Activated CD4-positive, alpha-beta T cell treated with anti-CD3 and anti-CD28 coated beads, Interleukin-2, amount 10 ng/mL, durations not matched to agents 24 days and 14 days (primary cell): ENCODE measurements at regions not wholly inside any gene's neighbourhood (a gene's known extent, or its start where the extent isn't known, plus 50 kb on each side); places are given as distances from the start of the nearest gene placed in this dataset.
"Not testable (repeated sequence)": the region's sequence is repeated elsewhere in the genome, so short reads cannot be mapped to it uniquely, and the experiment has no call there.

Experiments
- DNase-seq: peaks from one replicate; pipeline ENCODE4 v3.0.0; 2022
- H3K27ac Mint-ChIP-seq: one replicate; pipeline ENCODE4 v1.8.0; 2022; ENCODE audit warnings: mild to moderate bottlenecking, mixed read lengths
- H3K27me3 Mint-ChIP-seq: one replicate; pipeline ENCODE4 v1.8.0; 2022; ENCODE audit warnings: mixed read lengths
- H3K36me3 Mint-ChIP-seq: one replicate; pipeline ENCODE4 v1.8.0; 2022; ENCODE audit warnings: low read depth, mild to moderate bottlenecking, mixed read lengths
- H3K4me1 Mint-ChIP-seq: one replicate; pipeline ENCODE4 v1.8.0; 2021; ENCODE audit warnings: mixed read lengths
- H3K4me3 Mint-ChIP-seq: one replicate; pipeline ENCODE4 v1.8.0; 2022; ENCODE audit warnings: mild to moderate bottlenecking, moderate library complexity, mixed read lengths
- H3K9me3 Mint-ChIP-seq: one replicate; pipeline ENCODE4 v1.8.0; 2021; ENCODE audit warnings: mixed read lengths
- intact Hi-C: fragments of 100-400 bp; cut with micrococcal nuclease; formaldehyde crosslinking; loops from one replicate; pipeline ENCODE4 v1.15.1; 2023

DNA sequence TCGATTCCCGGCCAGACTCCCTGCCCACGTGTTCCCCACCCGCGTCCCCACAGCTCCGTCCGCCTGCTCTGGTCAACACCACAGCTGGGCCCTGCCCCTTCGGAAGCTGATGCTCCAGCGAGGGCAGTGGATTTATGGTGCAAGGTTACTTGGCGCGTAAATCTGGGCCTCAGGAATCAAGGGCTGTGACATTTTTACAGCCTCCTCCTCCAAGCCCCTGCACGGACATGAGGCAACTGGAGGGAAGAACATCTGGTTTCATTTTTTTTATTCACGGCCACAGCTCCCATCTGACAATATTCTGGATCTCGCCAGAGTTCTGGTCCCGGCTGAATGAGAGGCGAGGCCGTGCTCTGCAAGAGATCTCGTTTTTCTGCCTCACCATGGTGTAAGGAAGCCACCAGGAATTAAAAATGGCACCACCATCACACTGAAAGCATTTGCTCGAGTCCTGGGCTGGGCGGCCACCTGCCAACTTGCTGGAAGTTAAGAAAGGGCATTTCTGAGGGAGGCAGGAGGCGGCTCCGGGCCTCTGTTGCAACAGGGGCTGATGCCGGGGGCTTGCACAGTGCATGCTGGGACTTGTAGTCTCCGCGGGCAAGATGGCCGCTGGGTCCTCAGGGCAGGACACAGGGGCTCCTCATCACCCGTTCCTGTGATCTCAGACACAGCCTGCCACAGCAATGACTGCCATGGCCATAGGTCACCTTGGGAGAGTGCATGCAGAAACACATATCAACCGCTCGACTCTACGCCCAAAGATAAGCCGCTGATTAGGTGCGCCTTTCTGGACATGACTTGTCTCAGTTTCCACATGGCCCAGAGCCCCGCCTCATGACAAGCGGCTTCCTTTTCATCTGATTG is 148.5 kb downstream of the LY86 start:
- peaks cover 53% of the 10 kb centered on the region for H3K27me3 Mint-ChIP-seq
- no peaks in the 10 kb centered on the region for H3K9me3 Mint-ChIP-seq
- H3K4me3 Mint-ChIP-seq: no peak overlapping the region
- no peak for DNase-seq
- H3K4me1 Mint-ChIP-seq: peaks cover 3% of the 10 kb centered on the region
- intact Hi-C loops: no loop called here
- no peaks in the 10 kb centered on the region for H3K36me3 Mint-ChIP-seq
- H3K27ac Mint-ChIP-seq: no peak overlapping the region

DNA sequence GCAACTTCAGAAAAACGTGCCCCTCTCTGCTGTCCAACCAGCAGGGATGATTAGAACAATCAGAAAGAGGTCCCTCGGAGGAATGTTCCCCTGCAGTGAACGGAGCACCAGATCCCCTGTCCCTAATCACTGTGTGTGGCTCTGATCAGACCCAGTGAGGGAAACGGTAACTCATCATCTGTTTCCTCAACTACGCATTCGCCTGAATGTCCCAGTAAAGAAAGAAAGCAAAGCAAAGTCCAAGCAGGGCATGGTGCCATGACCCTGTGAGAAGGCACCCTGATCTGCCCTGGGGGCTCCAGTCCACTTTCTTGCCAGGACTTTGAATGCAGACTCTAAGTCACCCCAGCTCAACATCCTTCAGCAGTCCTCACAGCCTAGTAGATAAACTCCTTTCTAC is 149.2 kb downstream of the LY86 start:
- H3K27me3 Mint-ChIP-seq: peaks cover 52% of the 10 kb centered on the region
- H3K27ac Mint-ChIP-seq: no peak overlapping the region
- intact Hi-C loops: no loop called here
- H3K9me3 Mint-ChIP-seq: no peaks in the 10 kb centered on the region
- no peak overlapping the region for H3K4me3 Mint-ChIP-seq
- DNase-seq: no peak
- H3K4me1 Mint-ChIP-seq: peaks cover 7% of the 10 kb centered on the region
- no peaks in the 10 kb centered on the region for H3K36me3 Mint-ChIP-seq

DNA sequence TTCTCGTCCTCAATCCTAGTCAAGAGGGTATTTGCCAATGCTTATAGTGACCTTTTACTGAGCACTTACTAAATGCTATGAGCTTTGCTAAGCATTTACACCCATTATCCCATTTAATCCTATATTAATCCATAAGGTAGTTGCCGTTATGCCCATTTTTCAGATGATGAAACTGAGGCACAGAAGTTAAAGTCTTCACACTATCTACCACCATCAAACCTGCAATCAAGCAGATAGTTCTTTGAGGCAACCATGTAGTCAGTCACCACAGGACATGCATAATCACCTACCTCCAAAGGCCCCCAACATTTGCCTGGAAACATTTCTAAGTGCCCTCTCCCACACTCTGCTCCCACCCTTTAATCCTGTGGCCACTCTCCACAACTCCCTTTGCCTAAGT is 149.6 kb downstream of the LY86 start:
- intact Hi-C loops: no loop called here
- DNase-seq: no peak
- H3K27me3 Mint-ChIP-seq: peaks cover 52% of the 10 kb centered on the region
- H3K4me1 Mint-ChIP-seq: peaks cover 10% of the 10 kb centered on the region
- no peaks in the 10 kb centered on the region for H3K36me3 Mint-ChIP-seq
- no peak overlapping the region for H3K4me3 Mint-ChIP-seq
- no peaks in the 10 kb centered on the region for H3K9me3 Mint-ChIP-seq
- H3K27ac Mint-ChIP-seq: no peak overlapping the region

DNA sequence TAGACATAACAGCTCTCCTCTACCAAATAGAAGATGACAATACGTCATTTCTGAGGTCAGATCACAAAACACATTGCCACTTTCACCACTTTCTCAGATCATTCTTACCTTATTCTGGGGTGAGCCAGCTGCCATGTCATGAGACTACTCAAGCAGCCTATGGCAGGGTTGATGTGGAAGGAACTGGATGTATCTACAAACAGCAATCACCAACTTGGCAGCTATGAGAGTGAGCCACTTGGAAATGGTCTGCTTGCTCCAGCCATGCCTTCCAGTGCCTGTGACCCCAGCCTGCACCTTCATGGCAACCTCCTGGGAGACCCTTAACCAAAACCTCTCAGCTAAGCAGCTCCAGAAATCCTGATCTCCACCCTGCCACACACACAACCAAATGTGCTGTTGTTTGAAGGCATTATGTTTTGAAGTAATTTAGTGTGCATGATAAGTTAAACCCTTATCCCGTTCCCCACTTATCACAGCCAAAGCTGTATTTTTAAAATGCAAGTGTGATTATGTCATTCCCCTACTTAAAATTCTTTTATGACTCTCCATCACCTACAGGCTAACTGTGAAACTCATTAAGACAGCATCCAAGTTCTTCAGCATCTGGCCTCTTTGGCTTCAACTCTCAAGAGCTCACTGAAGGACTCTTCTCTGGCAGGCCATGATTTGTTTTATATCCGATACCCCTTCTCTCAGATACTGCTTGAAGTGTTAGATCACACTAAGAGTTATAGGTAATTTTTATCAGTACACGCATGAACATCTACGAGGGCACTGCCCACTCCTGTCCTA is 150.6 kb downstream of the LY86 start:
- intact Hi-C loops: no loop called here
- Mint-ChIP-seq H3K4me3 (no peak overlapping the region), H3K36me3 (no peaks in the 10 kb centered on the region), H3K9me3 (no peaks in the 10 kb centered on the region), H3K27ac (no peak overlapping the region), H3K27me3 (peaks cover 55% of the 10 kb centered on the region), H3K4me1 (peaks cover 12% of the 10 kb centered on the region)
- DNase-seq: no peak

DNA sequence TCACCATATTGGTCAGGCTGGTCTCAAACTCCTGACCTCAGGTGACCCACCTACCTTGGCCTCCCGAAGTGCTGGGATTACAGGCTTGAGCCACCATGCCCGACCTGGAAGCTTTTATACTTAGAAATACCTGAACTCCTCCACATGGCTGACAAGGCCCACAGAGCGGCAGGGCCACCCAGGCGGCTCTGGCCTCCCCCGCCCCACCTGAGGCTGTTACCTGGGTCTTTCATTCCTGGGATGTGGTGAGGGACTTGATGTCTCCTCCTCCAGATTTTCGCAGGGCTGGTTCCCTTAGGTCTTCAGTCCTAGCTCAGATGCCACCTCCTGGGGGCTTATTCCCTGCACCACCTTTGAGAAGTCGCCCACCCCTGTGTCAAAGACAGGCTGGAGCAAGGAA is 152.1 kb downstream of the LY86 start:
- Mint-ChIP-seq H3K9me3 (no peaks in the 10 kb centered on the region), H3K27me3 (peaks cover 45% of the 10 kb centered on the region), H3K4me3 (no peak overlapping the region), H3K36me3 (no peaks in the 10 kb centered on the region), H3K27ac (no peak overlapping the region), H3K4me1 (peaks cover 12% of the 10 kb centered on the region)
- intact Hi-C loops: no loop called here
- DNase-seq: no peak

DNA sequence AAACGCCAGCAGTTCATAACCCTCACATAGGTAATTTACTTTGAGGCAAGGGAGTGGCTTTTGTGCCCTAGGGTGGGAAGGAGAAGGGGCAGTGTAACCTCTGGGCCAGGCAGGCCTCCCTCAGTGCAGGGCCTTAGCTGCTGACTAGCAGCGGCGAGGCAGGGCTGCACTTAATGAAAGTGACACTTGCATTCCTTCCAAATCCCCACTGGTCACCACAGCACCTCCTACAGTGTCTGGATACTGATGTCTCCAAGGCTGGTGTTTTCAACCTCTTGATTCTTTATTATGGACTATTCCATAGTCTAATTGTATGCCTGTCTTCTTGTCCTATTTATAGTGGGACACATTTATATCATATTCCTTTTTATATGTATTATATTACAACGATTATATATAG is 152.7 kb downstream of the LY86 start:
- peaks cover 12% of the 10 kb centered on the region for H3K4me1 Mint-ChIP-seq
- H3K9me3 Mint-ChIP-seq: no peaks in the 10 kb centered on the region
- no peak for DNase-seq
- intact Hi-C loops: no loop called here
- no peak overlapping the region for H3K4me3 Mint-ChIP-seq
- H3K27me3 Mint-ChIP-seq: peaks cover 41% of the 10 kb centered on the region
- no peak overlapping the region for H3K27ac Mint-ChIP-seq
- no peaks in the 10 kb centered on the region for H3K36me3 Mint-ChIP-seq

GRCh38 chr6:6742535-6742934 is 154.0 kb downstream of the LY86 start:
- Mint-ChIP-seq H3K36me3 (no peaks in the 10 kb centered on the region), H3K4me1 (peaks cover 15% of the 10 kb centered on the region), H3K9me3 (no peaks in the 10 kb centered on the region), H3K4me3 (no peak overlapping the region), H3K27me3 (peaks cover 39% of the 10 kb centered on the region), H3K27ac (no peak overlapping the region)
- no peak for DNase-seq
- intact Hi-C loops: no loop called here

DNA sequence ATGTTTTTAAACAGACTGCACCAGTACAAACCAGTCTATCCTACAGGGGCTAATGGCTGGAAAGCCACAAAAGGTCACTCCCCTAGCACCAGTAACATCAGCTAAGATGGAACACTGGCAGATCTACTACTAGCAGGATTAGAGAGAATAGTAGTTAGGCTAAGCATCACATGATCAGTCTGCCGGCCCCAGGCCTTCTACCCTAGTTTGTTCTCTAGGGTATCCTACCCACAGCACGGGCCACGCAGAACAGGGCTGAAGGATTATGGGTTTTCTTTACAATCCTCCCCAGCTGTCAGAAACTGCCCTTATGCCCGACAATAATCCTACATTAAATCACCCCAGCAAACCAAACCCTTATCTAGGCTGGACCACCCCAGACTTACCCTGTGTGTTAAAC is 156.0 kb downstream of the LY86 start:
- peaks cover 17% of the 10 kb centered on the region for H3K4me1 Mint-ChIP-seq
- peaks cover 26% of the 10 kb centered on the region for H3K27me3 Mint-ChIP-seq
- no peaks in the 10 kb centered on the region for H3K36me3 Mint-ChIP-seq
- H3K9me3 Mint-ChIP-seq: no peaks in the 10 kb centered on the region
- H3K27ac Mint-ChIP-seq: no peak overlapping the region
- DNase-seq: no peak
- no peak overlapping the region for H3K4me3 Mint-ChIP-seq
- intact Hi-C loops: no loop called here

DNA sequence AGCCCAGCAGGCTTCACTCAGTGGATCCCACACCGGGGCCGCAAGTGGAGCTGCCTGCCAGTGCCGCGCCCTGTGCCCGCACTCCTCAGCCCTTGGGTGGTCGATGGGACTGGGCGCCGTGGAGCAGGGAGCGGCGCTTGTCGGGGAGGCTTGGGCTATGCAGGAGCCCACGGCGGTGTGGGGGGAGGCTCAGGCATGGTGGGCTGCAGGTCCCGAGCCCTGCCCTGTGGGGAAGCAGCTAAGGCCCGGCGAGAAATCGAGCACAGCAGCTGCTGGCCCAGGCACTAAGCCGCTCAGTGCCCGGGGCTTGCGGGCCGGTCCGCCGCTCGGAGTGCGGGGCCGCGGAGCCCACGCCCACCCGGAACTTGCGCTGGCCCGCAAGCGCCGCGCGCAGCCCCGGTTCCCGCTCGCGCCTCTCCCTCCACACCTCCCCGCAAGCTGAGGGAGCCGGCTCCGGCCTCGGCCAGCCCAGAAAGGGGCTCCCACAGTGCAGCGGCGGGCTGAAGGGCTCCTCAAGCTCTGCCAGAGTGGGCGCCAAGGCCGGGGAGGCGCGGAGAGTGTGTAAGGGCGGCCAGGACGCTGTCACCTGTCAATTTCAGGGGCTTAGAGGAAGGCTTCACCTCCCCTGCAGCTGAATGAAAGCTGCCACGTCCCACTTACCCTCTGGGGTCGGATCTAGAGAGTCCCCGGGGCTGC is 157.3 kb downstream of the LY86 start:
- H3K9me3 Mint-ChIP-seq, H3K27ac Mint-ChIP-seq, DNase-seq, H3K36me3 Mint-ChIP-seq, intact Hi-C loops, H3K4me3 Mint-ChIP-seq: not testable (repeated sequence)
- Mint-ChIP-seq H3K27me3 (peaks cover 22% of the 10 kb centered on the region), H3K4me1 (peaks cover 25% of the 10 kb centered on the region)

GRCh38 chr6:6746333-6746969 is 157.9 kb downstream of the LY86 start:
- H3K4me1 Mint-ChIP-seq: peaks cover 32% of the 10 kb centered on the region
- H3K27me3 Mint-ChIP-seq: peaks cover 22% of the 10 kb centered on the region
- H3K4me3 Mint-ChIP-seq: no peak overlapping the region
- H3K9me3 Mint-ChIP-seq: no peaks in the 10 kb centered on the region
- no peak for DNase-seq
- intact Hi-C loops: no loop called here
- no peak overlapping the region for H3K27ac Mint-ChIP-seq
- no peaks in the 10 kb centered on the region for H3K36me3 Mint-ChIP-seq

DNA sequence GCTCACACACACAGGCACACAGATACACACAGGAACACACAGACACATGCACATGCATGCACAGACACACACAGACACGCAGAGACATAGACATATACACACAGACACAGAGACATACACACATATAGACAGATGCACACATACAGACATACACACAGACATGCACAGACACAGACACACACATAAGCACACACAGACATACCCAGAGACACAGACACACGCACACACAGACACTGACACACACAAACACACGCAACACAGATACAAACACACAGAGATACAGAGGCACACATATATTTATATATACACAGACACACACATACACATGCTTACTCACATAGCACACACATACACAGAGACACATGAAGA is 158.4 kb downstream of the LY86 start:
- peaks cover 35% of the 10 kb centered on the region for H3K4me1 Mint-ChIP-seq
- peaks cover 22% of the 10 kb centered on the region for H3K27me3 Mint-ChIP-seq
- no peak for DNase-seq
- no peak overlapping the region for H3K4me3 Mint-ChIP-seq
- H3K36me3 Mint-ChIP-seq: no peaks in the 10 kb centered on the region
- no peak overlapping the region for H3K27ac Mint-ChIP-seq
- intact Hi-C loops: no loop called here
- no peaks in the 10 kb centered on the region for H3K9me3 Mint-ChIP-seq

DNA sequence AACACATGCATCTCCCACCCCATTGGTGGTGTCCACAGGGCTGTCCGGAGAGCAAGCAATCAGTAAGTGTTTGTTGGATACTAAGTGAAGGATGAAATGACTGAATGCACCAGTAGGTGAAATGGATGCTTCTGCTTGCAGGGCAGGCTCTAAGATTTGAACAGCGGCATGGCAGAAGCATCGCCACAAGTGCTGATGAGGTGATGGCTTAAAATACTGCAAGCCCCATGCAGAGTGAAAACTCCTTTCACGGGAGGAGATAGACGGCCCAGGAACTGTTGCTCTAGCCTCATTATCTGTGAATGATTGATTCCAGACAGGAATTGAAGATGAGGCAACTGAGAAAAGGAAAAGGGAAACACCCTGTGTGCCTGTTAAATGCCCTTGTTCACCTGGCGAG is 158.9 kb downstream of the LY86 start:
- intact Hi-C loops: no loop called here
- Mint-ChIP-seq H3K36me3 (no peaks in the 10 kb centered on the region), H3K9me3 (no peaks in the 10 kb centered on the region), H3K27me3 (peaks cover 22% of the 10 kb centered on the region), H3K27ac (no peak overlapping the region), H3K4me1 (peaks cover 33% of the 10 kb centered on the region), H3K4me3 (no peak overlapping the region)
- no peak for DNase-seq

- H3K4me3 Mint-ChIP-seq: no peak overlapping the region
- DNase-seq: no peak
- peaks cover 21% of the 10 kb centered on the region for H3K27me3 Mint-ChIP-seq
- no peak overlapping the region for H3K27ac Mint-ChIP-seq
- H3K36me3 Mint-ChIP-seq: no peaks in the 10 kb centered on the region
- peaks cover 29% of the 10 kb centered on the region for H3K4me1 Mint-ChIP-seq
- no peaks in the 10 kb centered on the region for H3K9me3 Mint-ChIP-seq
- intact Hi-C loops: no loop called here
Observed at GRCh38 chr6:6748001-6748400, 159.5 kb downstream of the LY86 start.
